Smooth muscle cell (in vitro differentiated cells): ENCODE measurements at regions not wholly inside any gene's neighbourhood (a gene's known extent, or its start where the extent isn't known, plus 50 kb on each side); places are given as distances from the start of the nearest gene placed in this dataset.
"Not testable (repeated sequence)": the region's sequence is repeated elsewhere in the genome, so short reads cannot be mapped to it uniquely, and the experiment has no call there.

ENCODE experiments used
- DNase-seq: peaks from one replicate; lab custom pipeline; 2025; ENCODE audit not compliant: unreplicated experiment; lab: John Stamatoyannopoulos, UW
- H2AFZ ChIP-seq: fragments of 200-600 bp; sonication (generic); 2 replicates; pipeline ENCODE4 v1.6.0; 2016; ENCODE audit warnings: antibody characterized with exemption, low read depth, mild to moderate bottlenecking
- H3F3A ChIP-seq: fragments of 200-600 bp; sonication (generic); 2 replicates; pipeline ENCODE4 v1.6.0; 2017; ENCODE audit warnings: antibody characterized with exemption, low read depth
- H3K27ac ChIP-seq: fragments of 200-600 bp; sonication (generic); 2 replicates; pipeline ENCODE4 v1.5.1; 2016; ENCODE audit warnings: low read depth, mild to moderate bottlenecking
- H3K27me3 ChIP-seq: fragments of 200-600 bp; sonication (generic); 2 replicates; pipeline ENCODE4 v1.6.1; 2016; ENCODE audit warnings: low read depth, mild to moderate bottlenecking
- H3K36me3 ChIP-seq: fragments of 200-600 bp; sonication (generic); 2 replicates; pipeline ENCODE4 v1.5.1; 2016; ENCODE audit warnings: low read depth
- H3K4me1 ChIP-seq: fragments of 200-600 bp; sonication (generic); 2 replicates; pipeline ENCODE4 v1.5.1; 2016; ENCODE audit warnings: low read depth
- H3K4me2 ChIP-seq: fragments of 200-600 bp; sonication (generic); 2 replicates; pipeline ENCODE4 v1.6.0; 2016; ENCODE audit warnings: mild to moderate bottlenecking
- H3K4me3 ChIP-seq: fragments of 200-600 bp; sonication (generic); 2 replicates; pipeline ENCODE4 v1.5.1; 2016; ENCODE audit warnings: mild to moderate bottlenecking
- H3K79me2 ChIP-seq: fragments of 200-600 bp; sonication (generic); 2 replicates; pipeline ENCODE4 v1.6.0; 2016; ENCODE audit warnings: low read depth, mild to moderate bottlenecking
- H3K9ac ChIP-seq: fragments of 200-600 bp; sonication (generic); 2 replicates; pipeline ENCODE4 v1.6.0; 2016; ENCODE audit warnings: low read depth
- H3K9me3 ChIP-seq: fragments of 200-600 bp; sonication (generic); replicated peaks from 2 replicates; pipeline ENCODE4 v1.5.1; 2016; ENCODE audit warnings: low read depth
- H4K20me1 ChIP-seq: fragments of 200-600 bp; sonication (generic); 2 replicates; pipeline ENCODE4 v1.6.0; 2016; ENCODE audit warnings: low read depth
- CTCF ChIP-seq: fragments of 200-600 bp; sonication (generic); IDR thresholded peaks from 2 replicates; pipeline ENCODE4 v1.5.1; 2017; ENCODE audit warnings: borderline replicate concordance, mild to moderate bottlenecking, antibody characterized with exemption; ENCODE audit not compliant: insufficient read depth, poor library complexity, severe bottlenecking
- WGBS: methylation state at CpG from one replicate; pipeline ENCODE4 v1.1.7; 2016; ENCODE audit warnings: low lambda C conversion rate; 5-methylcytosine and 5-hydroxymethylcytosine counted together

DNA sequence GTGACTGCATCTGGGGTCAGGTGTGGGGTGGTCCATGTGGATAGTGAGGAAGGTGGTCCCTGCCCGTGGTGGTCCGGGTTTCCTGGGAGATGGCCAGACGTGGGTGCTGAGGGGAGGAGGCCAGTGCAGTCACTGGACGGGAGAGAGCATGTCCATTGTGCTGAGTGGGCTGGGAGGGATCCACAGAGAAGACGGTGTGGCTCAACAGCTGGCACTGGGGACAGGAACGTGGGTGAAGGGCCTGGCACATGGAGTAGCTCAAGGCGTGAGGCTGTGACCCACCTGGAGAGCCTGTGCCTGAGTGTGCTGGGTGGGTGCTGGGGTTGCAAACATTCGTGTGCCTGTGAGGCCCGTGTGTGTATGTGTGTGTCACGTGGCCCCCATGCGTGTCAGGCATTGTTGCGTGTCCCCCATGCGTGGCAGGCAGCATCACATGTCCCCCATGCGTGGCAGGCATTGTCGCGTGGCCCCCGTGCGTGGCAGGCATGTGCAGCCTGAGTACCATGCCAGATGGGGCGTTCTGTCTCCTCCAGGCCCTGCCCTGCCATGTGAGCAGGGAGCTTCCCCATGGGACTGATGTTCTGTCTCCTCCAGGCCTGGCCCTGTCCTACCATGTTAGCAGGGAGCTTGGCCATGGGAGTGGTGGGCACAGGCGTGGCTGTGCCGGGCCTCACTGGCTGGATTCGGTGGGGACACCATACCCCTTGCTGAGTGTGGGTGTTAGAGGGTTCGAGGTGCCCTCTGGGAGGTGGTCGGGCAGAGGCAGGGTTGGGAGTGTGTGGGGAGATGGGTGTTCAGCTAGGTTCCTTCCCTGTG is 89.8 kb downstream of the TMEM121 start:
- H3K27me3 ChIP-seq, H3K27ac ChIP-seq, DNase-seq, H3K4me2 ChIP-seq, H3K9ac ChIP-seq, H3F3A ChIP-seq, H2AFZ ChIP-seq, H3K36me3 ChIP-seq, H3K4me3 ChIP-seq, H3K4me1 ChIP-seq, H3K79me2 ChIP-seq, H4K20me1 ChIP-seq: not testable (repeated sequence)
- H3K9me3 ChIP-seq: peaks cover 11% of the 10 kb centered on the region
- 69% methylated on average over 24 of the region's 24 CpGs for WGBS

DNA sequence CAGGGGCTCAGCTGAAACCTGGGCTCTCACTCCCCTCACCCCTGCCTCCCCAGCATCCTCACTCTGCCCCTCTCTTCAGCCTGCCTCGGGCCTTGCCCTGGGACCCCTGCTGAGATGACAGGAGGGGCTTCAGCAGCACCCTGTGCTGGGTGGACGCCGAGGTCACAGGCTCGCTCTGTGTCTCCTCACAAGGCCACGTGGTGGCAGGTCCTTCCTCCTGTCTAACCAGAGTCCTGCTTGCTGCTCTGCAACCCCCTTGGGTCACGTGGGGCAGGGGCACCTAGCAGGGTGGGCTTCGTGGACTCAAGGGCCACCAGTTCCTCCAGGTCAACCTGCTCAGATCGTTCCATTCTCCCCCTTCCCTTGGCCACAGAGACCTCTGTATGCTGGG is 90.4 kb downstream of the TMEM121 start:
- Histone ChIP-seq H3K9ac (no peak overlapping the region), H3K4me2 (no peak overlapping the region), H2AFZ (no peak overlapping the region), H3F3A (no peaks in the 10 kb centered on the region), H3K4me3 (no peak overlapping the region), H4K20me1 (no peaks in the 10 kb centered on the region), H3K4me1 (no peaks in the 10 kb centered on the region), H3K27me3 (no peaks in the 10 kb centered on the region), H3K27ac (no peak overlapping the region), H3K36me3 (no peaks in the 10 kb centered on the region), H3K9me3 (peaks cover 11% of the 10 kb centered on the region), H3K79me2 (no peaks in the 10 kb centered on the region)
- WGBS: 55% methylated on average over 8 of the region's 8 CpGs
- TF ChIP-seq CTCF: no peak
- DNase-seq: no peak

DNA sequence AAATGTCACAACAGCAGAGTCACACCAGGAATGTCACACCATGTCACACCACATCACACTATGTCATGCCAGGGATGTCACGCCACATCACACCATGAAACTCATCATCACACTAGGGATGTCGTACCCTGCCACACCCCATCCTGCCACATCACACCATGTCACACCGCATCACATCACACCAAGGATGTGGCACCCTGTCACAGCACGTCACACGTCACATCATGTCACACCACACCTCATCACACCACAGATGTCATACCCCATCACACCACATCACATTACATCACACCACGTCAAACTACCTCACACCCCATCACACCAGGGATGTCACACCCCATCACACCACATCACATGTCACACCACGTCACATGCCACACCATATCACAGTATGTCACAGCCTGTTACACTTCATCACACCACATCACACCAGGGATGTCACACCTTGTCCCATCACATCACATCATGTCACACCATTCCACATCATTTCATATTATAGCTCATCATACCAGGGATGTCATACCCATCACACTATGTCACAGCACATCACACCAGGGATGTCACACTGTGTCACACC is 90.9 kb downstream of the TMEM121 start:
- DNase-seq: no peak
- H3K4me2 ChIP-seq: no peak overlapping the region
- WGBS: 75% methylated on average over 7 of the region's 7 CpGs
- no peaks in the 10 kb centered on the region for H3F3A ChIP-seq
- peaks cover 11% of the 10 kb centered on the region for H3K9me3 ChIP-seq
- no peak overlapping the region for H3K4me3 ChIP-seq
- no peak overlapping the region for H2AFZ ChIP-seq
- no peaks in the 10 kb centered on the region for H3K79me2 ChIP-seq
- no peak overlapping the region for H3K27ac ChIP-seq
- no peaks in the 10 kb centered on the region for H4K20me1 ChIP-seq
- H3K27me3 ChIP-seq: no peaks in the 10 kb centered on the region
- no peak for TF ChIP-seq CTCF
- no peaks in the 10 kb centered on the region for H3K36me3 ChIP-seq
- H3K4me1 ChIP-seq: no peaks in the 10 kb centered on the region
- no peak overlapping the region for H3K9ac ChIP-seq

GRCh38 chr14:105617805-105618204 is 91.4 kb downstream of the TMEM121 start:
- DNase-seq, H3K36me3 ChIP-seq, H3K4me3 ChIP-seq, H3K4me2 ChIP-seq, H3F3A ChIP-seq, H3K27ac ChIP-seq, H3K9ac ChIP-seq, H3K79me2 ChIP-seq, H4K20me1 ChIP-seq, H2AFZ ChIP-seq, H3K27me3 ChIP-seq, H3K4me1 ChIP-seq: not testable (repeated sequence)
- 61% methylated on average over 5 of the region's 8 CpGs for WGBS
- peaks cover 11% of the 10 kb centered on the region for H3K9me3 ChIP-seq

DNA sequence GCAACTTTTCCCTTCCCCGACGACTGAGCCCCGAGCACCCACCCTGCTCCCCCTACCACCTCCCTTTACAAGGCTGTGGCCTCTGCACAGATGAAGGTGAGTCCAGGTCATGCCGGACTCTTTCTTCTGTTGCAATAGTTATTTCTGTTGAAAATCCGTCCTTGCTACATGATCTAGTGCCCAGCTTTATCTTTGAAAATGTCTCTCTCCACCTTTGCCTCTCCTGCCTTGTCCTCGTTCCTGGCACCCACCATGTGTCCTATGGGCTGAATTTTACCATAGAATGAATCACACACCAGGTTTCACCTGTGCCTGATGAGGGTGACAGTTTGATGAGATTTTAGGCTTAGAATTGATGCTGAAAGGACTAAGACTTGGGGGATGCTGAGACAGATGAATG is 92.9 kb downstream of the TMEM121 start:
- H3K4me3 ChIP-seq, H3K27me3 ChIP-seq, H3K36me3 ChIP-seq, DNase-seq, H3K79me2 ChIP-seq, H3K9ac ChIP-seq, H3F3A ChIP-seq, H3K4me1 ChIP-seq, H3K27ac ChIP-seq, H2AFZ ChIP-seq, H4K20me1 ChIP-seq, H3K4me2 ChIP-seq: not testable (repeated sequence)
- 67% methylated on average over 3 of the region's 6 CpGs for WGBS
- peaks cover 11% of the 10 kb centered on the region for H3K9me3 ChIP-seq

- WGBS: 78% methylated on average over 30 of the region's 35 CpGs
- not testable (repeated sequence) for H2AFZ ChIP-seq, H3K4me1 ChIP-seq, H3F3A ChIP-seq, H4K20me1 ChIP-seq, H3K79me2 ChIP-seq, H3K27me3 ChIP-seq, H3K4me2 ChIP-seq, H3K27ac ChIP-seq, DNase-seq, H3K4me3 ChIP-seq, H3K36me3 ChIP-seq, H3K9ac ChIP-seq
- peaks cover 11% of the 10 kb centered on the region for H3K9me3 ChIP-seq
These were observed 93.9 kb downstream of the TMEM121 start for GRCh38 chr14:105620178-105620864.
